ENCODE measurements at regions not wholly inside any gene's neighbourhood (a gene's known extent, or its start where the extent isn't known, plus 50 kb on each side); places are given as distances from the start of the nearest gene placed in this dataset.
"Not testable (repeated sequence)": the region's sequence is repeated elsewhere in the genome, so short reads cannot be mapped to it uniquely, and the experiment has no call there.

DNA sequence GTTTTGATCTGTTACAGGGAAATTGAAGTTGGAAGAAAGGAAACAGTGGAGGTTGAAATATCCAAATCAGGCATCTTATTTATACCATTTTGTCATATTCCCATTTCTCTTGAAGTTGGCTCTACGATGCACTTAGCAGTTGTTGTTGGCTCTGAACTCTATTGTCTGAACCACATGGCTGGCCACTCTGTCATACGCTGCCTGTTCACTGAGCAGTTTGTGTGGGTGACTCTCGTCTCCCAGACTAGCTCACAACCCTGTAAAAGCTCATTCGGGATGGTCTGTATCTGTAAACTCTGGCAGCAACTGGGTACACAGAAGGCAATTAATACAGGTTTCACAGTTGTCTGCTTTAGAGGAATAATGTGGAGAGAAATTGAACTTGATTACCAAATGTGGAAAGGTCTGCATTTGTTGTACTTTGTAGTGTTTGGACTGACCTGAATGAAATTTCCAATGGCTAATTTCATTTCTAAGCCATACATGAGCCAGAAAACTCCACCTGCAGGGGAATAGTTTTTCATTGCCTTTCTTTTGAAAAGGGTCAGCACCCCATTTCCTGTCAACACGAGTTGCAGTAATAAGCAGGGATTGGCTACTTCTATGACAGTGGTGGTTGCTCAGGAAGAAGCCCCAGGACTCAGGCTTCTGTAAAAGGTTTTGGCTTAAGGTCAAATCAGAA lies 378.2 kb downstream of the OSR1 start:
- peak; percentile 28 for DNase-seq

DNA sequence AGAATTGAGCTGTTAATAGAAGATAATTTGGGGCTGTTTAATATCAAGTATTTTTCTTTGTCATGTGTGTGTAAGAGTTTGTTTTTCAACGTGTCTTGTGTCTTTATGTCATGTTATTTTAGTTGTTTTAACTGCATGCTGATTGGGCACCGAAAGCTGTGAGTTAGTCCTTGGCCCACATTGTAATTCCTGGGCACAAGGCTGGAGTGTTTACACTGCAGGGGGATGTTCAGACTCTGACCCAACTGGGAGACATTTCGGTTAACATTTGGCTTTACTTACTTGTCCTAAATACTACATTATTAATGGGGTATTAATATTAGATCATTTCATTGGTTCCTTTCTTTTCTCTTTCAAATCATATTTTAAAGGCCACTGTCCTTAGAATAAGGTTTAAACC lies 381.0 kb downstream of the OSR1 start:
- no peak for DNase-seq

DNA sequence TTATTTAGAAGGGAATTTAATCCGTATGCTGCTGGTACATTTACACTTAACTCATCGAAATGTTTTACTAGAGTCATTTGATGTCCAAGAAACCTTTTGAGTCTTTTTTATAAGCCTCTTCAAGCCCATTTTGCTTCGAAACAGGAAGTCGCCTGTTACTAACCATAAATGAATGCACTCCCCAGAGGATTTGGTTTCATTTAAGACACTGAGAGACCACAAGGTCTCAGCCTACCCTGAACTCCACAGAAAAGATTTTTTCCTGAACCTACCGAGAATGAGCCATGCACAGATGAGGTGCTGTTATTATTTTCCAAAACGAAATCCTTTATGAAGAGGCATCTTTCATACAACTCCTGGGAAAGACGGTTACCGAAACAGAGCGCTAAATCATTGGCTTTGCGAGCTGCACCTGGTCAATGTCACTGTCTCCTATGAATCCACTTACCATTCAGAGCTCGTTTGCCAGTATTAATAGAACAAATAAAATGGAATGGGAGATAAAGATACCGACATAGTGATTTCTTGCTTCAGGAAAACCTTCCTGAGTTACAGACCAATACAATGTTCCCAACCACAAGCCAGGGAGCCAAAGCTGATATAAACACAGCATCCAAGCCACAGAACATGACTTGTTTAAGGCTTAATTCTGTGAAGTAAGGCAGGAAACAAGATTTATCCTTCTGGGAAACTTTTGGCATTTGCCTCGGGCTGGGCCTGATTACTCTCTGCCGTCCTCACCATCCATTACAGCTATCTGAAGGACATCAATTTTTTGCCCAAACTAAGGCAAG lies 382.1 kb downstream of the OSR1 start:
- DNase-seq: peak; percentile 32

DNA sequence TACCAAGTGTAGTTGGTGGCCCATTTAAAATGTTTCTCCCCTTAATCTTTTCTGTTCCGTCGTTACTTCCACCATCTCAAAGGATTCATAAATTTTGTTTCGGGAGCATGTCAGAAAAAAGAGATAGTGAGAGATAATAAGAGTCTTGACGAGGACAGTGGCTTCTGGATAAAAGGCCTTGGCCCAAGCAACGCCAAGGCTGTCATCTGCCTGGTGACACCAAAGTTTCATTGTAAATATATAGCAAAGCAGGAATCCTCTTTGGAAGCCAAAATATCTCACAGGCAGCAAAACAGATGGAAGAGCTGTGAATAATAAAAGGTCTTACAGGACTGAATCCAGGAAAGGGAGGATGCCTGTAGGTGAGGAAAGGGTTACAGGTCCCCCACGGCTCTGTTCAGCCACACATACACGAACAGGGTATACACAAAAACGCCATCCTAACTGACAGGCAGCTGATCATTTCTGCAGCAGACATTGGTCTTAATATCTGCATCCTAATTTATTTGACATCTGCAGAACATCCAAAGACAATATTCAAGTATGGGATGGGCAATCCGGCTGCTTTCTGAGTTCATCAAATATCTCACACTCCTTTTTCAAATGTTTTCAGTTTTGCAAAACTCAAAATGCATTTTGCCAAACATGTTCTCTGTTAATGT lies 382.8 kb downstream of the OSR1 start:
- DNase-seq: no peak

DNA sequence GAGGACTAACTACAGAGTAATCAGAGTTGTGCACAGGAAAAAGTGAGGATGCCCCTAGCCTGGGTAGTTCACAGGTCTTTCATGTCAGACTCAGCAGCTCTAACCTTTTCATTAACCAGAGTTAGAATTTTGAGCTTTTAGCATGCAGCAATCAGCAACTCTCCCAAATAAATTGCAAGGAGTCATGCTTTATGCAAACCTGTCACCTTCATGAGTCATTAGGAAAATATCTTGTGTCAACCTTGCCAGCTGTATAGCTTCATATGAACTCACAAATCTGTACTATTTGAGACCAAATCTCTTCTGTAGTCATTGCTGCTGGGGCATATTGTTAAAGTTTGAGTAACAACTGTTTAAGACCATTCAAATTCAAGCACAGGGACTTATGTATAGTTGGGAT lies 382.3 kb upstream of the NT5C1B start:
- DNase-seq: no peak

DNA sequence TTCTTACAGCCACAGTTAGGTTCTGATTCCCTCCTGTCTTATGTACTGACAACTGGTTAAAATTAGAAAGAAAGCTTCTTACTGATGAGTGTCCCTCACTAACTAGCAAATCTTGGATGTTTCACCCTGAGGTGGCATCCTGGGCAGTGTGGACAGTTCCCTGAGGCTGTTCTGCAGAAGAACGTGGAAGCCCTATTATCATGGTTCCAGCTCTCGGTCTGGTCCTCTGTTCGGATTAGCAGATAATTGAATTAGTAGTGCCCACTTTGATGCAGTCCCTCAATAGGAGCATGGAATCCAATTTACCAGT lies 381.7 kb upstream of the NT5C1B start:
- no peak for DNase-seq

DNA sequence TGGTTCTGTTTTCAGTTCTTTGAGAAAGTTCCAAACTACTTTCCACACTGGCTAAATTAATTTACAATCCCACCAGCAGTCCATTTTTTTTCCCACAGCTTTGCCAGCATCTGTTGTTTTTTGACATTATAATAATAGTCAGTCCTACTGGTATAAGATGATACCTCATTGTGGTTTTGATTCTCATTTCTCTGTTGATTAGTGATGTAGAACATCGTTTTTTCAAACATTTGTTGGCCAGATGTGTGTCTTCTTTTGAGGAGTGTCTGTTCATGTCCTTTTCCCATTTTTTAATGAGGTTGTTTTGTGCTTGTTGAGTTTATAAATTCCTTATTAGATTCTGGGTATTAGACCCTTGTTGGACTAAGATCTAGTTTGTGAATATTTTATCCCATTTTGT lies 376.8 kb upstream of the NT5C1B start:
- no peak for DNase-seq

DNA sequence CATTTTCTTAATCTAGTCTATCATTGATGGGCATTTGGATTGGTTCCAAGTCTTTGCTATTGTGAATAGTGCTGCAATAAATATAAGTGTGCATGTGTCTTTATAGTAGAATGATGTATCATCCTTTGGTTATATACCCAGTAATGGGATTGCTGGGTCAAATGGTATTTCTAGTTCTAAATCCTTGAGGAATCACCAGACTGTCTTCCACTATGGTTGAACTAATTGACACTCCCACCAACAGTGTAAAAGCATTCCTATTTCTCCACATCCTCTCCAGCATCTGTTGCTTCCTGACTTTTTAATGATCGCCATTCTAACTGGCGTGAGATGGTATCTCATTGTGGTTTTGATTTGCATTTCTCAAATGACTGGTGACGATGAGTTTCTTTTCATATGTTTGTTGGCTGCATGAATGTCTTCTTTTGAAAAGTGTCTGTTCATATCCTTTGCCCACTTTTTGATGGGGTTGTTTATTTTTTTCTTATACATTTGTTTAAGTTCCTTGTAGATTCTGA lies 374.4 kb upstream of the NT5C1B start:
- DNase-seq: not testable (repeated sequence)

DNA sequence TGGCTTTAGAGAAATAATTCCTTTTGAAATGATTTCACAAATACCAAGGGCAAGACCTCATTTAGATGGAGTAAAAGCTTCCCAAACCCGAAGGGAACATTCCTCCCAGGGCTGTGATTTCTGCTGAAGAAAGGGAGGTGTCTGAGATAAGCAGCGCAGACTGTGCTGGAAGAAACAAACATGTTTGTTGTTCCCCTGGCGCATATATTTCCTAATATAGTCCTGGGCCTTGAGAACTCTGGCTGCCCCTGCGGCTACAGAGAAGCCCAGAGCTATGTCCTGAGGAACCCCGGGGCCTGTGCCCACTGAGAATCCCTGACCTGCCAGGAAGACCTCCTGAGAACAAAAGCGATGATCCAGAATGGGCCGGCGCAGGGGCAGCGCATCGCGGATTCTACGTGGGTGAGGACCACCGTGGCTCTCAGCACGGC lies 372.6 kb upstream of the NT5C1B start:
- DNase-seq: no peak

DNA sequence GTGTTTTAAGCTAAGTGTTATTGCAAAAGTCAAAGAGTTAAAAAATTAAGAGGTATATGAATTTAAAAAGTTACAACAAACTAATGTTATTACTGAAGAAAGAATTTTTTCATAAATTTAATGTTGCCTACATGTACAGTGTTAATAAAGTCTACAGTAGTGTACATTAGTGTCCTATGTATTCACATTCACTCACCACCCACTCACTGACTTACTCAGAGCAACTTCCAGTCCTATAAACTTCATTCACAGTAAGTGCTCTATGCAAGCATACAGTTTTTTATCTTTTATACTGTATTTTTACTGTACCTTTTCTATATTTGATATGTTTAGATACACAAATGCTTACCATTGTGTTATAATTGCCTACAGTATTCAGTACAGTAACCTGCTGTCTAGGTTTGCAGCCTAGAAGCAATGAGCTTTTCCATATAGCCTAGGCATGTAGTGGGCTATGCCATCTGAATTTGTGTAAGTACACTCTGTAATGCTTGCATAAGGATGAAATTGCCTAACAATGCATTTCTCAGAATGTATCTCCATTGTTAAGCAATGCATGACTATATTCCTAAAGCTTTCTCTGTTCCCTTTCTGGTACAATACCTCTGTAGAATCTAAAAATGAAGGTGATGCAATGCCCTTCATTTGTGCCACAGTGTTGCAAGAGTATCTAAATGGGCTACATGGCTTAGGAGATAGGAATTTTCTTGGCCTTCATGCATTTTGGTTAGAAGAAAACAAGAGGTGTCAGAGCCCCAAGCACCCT lies 370.8 kb upstream of the NT5C1B start:
- DNase-seq: no peak

DNA sequence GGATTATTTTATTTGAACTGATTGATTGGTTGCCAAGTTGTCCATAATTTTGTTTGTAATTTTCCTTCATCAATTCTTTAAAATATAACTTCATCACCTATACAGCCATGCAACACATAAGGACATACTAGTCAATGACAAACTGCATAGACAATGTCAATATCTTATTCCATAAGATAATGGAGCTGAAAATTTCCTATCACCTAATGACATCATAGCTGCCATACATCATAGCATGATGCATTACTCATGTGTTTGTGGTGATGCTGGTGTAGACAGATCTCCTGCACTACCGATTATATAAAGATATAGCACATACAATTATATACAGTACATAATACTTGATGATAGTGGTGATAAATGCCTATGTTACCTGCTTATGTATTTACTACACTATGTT lies 369.8 kb upstream of the NT5C1B start:
- DNase-seq: no peak

DNA sequence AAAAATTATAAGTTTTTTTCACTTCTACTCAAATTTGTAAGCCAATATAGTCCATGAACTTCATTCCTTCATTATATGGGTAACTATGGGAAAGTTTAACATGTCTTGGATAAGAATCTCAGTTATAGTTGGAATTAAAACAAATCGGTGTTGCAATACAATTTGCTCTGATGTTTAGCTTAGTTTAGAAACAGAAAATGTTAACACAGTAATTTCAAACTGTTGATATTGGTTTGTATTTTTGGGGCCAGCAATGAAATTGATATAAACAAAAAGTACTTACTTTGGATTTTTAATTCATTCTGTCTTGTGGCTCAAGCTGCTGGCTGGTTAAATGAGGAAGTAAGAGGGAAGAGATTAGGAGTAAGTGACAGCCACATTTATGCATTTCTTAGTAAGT lies 368.5 kb upstream of the NT5C1B start:
- DNase-seq: no peak

DNA sequence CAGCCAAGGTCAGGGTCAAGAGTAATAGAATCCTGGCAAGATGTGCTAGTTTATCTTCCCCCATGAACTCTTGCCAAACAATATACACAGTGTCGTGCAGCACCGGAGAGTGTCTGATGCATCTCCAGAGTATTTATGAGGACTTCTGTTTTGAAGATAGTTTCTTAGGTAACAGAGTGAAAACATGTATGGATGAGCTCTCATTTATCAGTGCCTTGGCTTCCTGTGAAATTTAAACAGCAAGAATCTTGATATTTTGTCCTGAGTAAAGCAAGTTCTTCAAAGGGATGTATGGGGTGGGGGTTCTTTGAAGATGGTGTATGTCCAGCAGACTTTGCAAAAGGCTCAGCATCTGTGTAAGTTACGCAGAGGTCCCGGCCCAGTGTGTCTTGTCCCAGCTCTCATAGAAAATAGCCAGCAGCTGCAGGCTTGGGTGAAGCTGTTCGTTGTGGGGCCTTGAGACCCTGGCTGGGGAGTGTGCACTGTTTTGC lies 361.0 kb upstream of the NT5C1B start:
- DNase-seq: peak; percentile 52

DNA sequence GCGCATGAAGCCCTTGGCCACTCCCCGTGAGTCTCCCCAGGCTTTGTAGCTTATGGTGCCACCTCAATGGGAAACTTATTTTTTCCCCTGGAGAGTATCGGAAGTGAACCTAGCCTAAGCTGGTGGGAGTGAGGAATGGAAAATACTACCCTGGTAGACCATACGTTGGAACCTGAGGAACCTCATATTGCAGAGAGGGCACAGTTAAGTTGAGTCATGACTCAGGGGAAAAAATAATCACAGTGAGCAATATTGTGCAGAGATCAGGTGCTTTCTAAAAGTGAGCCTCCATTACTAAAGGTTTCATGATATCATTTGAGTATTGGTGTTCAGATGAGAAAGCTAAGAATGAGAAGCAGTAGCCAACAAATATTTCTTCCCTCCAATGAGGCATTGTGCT lies 360.5 kb upstream of the NT5C1B start:
- no peak for DNase-seq

DNA sequence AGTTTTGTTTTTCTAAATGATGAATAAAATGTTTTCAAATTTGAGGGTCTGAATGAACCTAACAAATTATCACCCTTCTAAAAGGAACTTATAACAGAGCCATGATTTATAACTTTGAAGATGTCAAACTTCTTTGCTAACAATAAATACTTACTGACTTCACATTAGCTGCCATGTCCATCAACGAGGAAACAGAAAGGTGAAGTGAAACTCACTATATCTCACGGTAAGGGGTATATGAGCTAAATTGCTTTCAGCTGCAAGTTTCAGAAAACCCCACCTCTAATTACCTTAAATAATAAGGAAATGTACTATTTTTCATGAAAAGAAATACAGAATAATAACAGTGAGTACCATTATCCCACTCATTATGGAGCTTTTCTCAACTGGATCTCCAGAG lies 350.8 kb upstream of the NT5C1B start:
- DNase-seq: no peak

DNA sequence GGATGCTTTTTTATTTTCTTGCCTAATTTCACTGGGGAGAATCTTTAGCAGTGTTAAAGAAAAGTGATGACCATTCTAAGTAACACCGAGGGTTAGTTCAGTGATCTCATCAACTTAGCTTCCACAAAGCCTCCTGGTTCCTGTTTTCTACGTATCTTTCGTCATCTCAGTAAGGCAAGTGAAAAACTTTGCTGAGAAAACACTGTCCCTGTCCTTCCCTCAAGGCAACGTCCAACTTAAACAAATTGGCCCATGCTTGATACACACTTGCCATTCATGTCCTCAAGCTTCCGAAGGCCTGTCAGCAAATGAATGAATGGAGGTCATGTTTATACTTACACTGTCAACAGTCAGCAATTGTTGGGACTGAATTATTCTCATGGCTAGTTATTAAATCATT lies 350.4 kb upstream of the NT5C1B start:
- DNase-seq: not testable (repeated sequence)

DNA sequence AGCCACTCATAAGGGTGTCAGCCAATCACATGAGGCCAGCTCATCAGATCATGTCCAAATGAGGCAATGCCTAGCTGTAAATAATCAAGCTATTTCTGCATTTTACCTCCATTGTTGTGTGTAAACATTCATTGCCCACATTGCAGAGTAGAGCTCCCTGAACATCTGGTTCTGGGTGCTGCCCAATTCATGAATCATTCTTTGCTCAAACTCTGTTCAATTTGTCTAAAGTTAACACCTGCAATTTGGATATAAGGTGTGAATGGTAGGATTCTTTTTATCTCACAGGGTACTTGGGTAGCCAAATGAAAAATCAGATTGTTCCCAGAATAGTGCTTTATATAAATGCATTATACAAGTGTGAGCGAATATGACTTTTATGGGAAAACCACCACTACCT lies 345.5 kb upstream of the NT5C1B start:
- no peak for DNase-seq

DNA sequence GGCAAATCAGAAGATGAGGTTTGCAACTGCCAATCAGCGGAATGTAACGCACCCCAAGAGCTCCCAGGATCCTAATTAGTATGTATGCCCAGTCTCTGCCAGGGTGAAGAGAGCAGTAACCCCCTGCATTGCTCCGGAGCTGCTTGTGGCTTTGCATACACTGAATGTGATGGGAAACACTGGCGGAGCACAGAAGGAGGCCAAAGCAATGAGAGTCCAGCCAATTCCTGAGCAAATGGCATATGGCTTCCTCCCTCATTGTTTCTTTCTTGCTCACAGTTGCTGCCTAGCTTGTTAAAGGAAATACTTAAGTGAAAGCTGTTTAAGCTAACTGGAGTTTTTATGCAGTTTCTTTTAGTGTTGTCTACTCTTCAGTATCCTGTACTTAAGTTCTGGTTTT lies 343.5 kb upstream of the NT5C1B start:
- no peak for DNase-seq

DNA sequence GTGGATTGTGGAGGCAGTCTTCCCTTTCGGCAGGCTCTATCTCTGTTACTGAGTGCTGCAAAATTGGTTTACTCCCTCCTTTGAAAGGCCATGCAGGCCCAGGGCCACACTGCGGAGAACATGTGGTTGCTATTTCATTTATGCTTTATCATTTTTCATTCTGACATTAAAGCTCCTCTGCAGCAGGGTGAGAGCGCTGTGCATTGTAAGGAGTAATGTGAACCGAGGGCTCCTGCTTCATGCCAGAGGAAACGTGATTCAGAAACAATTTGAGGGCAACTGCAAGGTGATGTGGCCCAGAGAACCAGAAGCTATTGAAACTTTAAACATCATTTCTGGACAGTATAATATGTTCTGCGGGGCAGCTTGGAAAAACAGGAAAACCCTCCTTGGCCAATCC lies 341.6 kb upstream of the NT5C1B start:
- DNase-seq: no peak

DNA sequence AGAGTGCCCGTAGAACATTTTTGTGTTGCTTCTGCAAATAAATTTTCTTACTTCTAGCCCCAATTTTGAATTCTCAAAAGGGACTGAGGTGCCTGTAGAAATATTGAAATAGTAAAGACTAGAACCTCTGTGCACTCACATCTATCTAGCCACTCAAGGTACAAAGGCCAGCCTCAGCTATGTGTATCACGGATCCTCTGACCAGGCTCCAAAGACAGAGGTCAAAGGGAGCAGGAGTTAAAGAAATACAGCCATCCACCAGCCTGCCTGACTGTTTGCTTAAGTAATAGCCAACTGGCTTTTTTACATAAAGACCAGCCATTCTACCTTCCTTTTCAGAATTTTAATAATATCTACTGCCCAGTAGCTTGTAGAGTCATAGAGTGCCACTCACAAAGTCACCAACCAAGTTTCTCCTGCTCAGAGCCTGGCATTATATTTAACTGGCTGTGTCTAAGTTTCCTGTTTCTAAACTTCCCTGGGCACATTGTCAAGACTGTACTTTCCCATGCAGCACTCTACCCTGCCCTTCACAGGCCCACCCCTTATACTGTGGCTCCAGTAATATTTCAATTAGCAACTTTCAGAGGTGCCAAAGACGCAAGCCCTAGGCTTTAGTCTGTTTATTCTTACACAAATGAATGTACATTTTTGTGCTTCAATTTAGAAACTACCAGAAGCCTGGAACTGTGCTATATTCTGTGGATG lies 338.3 kb upstream of the NT5C1B start:
- DNase-seq: no peak

DNA sequence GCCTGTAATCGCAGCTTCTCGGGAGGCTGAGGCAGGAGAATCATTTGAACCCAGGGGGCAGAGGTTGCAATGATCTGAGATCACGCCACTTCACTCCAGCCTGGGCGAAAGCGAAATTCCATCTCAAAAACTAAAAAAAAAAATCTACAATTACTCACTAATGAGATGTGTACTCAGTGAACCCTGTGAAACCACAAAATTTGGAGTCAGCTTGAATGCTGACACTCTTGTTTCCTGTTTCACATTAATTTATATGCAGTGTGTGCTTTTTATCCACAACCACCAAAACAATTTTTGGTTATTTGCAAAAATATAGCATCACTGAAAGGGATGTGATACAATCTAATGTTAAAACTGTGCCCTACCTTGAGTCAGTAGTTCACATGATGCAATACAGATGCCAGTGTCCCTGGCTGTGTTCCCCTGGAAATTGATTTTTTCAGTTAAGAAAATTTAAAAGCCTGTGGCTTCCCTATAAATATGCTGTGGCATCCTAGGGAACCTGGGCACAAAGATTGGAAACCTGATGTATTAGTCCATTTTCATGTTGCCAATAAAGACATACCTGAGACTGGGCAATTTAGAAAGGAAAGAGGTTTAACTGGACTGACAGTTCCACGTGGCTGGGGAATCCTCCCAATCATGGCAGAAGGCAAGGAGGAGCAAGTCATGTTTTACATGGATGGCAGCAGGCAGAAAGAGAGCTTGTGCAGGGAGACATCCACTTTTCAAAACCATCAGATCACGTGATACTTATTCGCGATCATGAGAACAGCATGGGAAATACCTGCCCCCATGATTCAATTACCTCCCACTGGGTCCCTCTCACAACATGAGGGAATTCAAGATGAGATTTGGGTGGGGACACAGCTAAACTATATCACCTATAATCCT lies 337.5 kb upstream of the NT5C1B start:
- no peak for DNase-seq
